HG02623 (cell line): ENCODE measurements at regions not wholly inside any gene's neighbourhood (a gene's known extent, or its start where the extent isn't known, plus 50 kb on each side); places are given as distances from the start of the nearest gene placed in this dataset.
"Not testable (repeated sequence)": the region's sequence is repeated elsewhere in the genome, so short reads cannot be mapped to it uniquely, and the experiment has no call there.

Experiments
- ATAC-seq: cut with Tn5 transposase; IDR thresholded peaks from one replicate; pipeline ENCODE4 v1.9.1; 2021; ENCODE audit warnings: moderate library complexity; ENCODE audit not compliant: unreplicated experiment

GRCh38 chr1:182169203-182169602 is 107.7 kb upstream of the ZNF648 start:
- no peak for ATAC-seq

DNA sequence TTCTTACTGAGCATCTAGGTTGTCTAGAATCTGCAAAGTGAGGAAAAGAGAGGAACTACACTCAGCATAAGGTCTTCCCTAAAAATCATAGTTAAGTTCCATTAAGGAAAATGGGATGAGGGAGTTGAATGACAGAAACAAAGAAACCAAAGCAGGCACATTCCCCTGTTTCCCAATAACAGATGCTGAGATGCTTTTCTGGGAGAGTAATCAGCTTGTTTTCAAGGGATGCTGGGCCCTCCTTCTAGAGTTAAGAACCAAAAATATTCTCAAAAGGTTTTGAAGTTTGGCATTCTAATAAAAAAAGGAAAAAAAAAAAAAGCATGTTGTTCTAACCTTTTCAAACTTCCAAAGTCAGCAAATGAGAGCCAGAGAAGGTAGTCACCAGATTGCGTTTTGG is 105.2 kb upstream of the ZNF648 start:
- no peak for ATAC-seq

GRCh38 chr1:182166321-182166720 is 104.8 kb upstream of the ZNF648 start:
- no peak for ATAC-seq

GRCh38 chr1:182164273-182164672 is 102.8 kb upstream of the ZNF648 start:
- no peak for ATAC-seq

GRCh38 chr1:182163821-182164223 is 102.3 kb upstream of the ZNF648 start:
- ATAC-seq, result no peak

DNA sequence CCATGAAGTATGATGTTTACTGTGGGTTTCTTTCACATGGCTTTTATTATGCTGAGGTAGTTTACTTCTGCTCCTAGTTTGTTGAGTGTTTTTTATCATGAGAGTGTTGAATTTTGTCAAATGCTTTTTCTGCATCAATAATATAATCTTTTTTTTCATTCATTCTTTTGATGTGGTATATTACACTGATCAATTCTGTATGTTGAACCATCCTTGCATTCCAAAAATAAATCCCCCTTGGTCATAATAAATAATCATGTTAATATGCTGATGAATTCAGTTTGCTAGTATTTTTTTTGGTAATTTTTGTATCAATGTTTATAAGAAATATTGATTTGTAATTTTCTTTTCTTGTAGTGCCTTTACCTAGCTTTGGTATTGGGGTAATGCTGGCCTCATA is 97.9 kb upstream of the ZNF648 start:
- ATAC-seq, result no peak

GRCh38 chr1:182157187-182157586 is 95.7 kb upstream of the ZNF648 start:
- ATAC-seq, result no peak

DNA sequence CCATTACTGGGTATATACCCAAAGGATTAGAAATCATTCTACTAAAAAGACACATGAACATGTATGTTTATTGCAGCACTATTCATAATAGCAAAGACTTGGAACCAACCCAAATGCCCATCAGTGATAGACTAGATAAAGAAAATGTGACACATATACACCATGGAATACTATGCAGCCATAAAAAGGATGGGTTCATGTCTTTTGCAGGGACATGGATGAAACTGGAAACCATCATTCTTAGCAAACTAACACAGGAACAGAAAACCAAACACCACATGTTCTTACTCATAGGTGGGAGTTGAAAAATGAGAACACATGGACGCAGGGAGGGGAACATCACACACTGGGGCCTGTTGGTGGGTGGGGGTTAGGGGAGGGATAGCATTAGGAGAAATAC is 92.9 kb upstream of the ZNF648 start:
- not testable (repeated sequence) for ATAC-seq

DNA sequence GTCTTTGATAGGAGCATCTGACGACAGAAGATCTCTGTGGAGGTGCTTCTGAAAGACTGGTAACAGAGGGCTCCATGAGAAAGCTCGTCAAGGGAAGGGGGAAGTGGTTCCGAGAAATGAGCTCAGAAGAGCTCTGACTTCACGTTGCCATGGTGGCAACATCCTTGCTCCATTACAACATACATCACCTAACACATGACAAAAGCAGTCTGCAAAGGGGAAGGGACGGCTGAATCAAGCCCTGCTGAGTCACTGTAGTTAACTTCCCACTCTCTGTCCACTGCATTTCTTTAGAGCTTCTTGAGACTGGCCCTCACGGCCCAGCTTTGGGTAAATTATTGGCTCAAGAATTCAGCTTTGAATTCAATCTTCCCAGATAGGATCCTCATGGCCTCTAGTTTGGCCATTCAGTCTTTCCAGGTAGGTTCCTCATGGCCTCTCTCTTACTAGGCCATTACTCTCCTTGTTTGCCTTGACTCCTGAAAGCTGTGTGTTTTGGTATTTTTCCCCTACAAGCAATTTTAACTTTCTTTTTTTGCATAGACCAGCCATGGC is 88.0 kb upstream of the ZNF648 start:
- ATAC-seq, result no peak

DNA sequence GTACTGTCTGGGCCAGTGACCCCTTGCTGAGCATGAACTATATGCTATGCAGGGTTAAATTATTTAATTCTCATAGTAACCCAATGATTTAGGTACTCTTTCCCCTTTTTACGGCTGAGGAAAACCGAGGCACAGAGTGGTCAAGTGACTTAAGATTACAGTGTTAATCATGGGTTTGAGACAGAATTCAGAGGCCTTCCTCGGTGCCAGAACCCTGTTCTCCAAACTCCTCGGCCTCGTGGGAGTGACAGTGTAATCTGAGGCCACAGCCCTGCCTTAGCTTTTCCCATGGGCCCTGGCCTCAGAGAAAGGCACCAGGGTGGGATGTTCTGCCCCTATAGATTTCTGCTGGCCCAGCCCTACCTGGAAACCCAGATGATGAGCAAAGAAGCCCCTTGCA is 86.4 kb upstream of the ZNF648 start:
- ATAC-seq, result no peak

DNA sequence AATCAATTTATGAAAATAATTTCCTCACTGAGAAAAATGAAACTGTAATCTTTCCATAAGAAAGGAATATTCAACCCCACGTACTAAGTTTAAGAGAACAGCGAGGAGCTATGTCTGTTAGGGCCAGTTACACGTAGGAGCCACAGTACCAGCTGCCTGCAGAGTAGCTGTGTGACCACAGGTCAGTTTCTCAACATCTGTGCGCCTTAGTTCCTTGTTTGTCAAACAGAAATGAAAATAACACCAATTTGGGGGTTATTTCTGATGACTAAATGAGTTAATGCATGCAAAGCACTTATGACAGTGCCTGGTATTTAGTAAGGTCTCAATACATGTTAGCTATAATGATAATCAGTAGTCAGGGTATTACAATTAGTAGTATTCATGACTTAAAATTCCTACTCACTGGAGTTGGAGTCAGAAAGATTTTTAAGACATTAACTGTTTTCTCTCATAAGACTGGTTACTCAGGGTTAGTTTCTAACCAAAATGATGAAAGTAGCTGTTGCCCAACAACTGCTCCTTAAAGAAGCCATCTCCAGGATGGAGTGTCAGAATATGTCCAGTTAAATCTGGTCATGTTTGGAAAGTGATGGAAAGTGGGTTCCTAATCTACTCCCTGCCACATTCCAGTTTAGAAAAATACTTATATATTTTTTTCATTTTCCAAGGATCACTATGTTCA is 85.8 kb upstream of the ZNF648 start:
- ATAC-seq, result peak; percentile 82

- no peak for ATAC-seq
Measured at GRCh38 chr1:182146286-182146685, 84.8 kb upstream of the ZNF648 start.

- no peak for ATAC-seq
Measured at GRCh38 chr1:182145441-182145840, 83.9 kb upstream of the ZNF648 start.

- ATAC-seq, result no peak
Measured at GRCh38 chr1:182144646-182145030, 83.1 kb upstream of the ZNF648 start.

DNA sequence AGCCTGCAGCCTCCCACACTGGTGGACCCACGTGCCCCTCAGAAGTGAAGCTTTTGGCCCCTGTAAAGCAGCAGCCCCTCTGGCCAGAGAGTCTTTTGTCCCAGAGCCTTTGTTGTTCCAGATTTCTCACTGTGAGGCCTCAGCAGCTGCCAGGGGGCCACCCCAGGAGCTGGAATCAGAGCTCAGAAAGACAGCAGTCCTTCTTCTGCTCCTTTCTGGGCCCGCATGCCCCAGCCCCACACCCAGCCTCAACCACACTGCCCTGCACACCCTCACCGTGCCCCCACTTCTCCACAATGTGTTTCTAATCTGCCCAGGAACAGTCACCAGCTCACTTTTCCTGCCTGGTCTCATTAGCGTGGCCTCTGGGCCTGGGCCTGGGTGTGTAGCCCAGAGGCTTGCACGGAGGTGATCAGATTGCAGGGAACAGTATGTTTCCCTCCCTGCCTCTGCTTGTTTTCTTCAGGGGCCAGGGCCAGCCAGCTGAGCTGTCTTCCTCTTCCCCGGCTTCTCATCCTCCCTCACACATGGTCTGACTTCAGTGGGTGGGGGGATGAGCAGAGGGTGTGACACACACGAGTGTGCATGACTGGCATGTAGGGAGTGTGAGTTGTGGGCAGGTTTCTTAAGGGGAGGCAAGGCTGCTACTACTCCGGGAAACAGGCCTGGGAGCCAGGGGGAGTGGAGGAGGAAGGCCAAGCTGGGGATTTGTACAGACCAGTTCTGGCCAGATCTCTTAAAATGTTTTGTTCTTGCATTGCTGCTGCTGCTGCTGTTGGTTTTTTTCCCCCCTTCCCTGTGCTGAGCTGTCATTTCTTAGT is 82.5 kb upstream of the ZNF648 start:
- no peak for ATAC-seq

DNA sequence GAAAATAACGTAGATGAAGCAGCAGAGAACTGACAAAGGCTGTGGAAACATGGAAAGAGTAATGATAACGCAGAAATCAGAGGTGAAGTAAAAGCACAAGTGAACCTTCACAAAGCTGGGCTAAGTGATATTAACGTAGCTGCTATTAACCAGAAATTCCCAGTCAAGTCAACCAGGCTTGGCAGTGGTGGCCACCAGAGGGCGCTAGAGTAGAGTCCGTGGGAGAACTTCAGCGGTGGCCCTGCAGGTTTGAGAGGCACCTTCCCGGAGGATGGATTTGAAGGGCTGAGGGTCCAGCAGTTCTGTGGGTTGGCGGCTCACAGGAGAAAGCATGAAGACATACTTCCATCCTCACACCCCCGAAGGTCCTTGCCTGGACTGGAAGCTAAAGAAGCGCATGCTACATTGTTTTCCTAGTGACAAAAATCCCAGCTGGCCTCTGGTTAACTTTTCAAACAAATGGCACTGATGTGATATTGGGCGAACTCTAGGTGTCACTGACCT is 81.7 kb upstream of the ZNF648 start:
- ATAC-seq, result no peak

- no peak for ATAC-seq
Measured at GRCh38 chr1:182142621-182143020, 81.1 kb upstream of the ZNF648 start.

GRCh38 chr1:182141040-182141439 is 79.5 kb upstream of the ZNF648 start:
- no peak for ATAC-seq

DNA sequence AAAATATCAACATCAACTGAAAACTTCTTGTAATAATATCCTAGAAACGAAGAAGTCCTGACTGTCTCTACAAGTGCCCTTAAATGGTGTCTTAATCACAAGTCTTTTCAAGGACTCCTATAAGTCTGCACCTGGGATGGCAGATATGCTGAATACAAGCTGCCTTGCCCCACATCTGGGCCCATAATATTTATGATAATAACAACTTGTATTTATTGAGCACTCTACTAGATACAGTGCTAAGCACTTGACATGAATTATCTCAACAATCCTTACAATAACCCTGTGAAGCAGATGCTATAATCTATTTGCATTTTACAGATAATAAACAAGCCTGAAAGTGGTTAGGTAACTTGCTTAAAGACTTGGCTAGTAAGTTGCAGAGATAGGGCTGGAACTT is 78.0 kb upstream of the ZNF648 start:
- ATAC-seq, result no peak

DNA sequence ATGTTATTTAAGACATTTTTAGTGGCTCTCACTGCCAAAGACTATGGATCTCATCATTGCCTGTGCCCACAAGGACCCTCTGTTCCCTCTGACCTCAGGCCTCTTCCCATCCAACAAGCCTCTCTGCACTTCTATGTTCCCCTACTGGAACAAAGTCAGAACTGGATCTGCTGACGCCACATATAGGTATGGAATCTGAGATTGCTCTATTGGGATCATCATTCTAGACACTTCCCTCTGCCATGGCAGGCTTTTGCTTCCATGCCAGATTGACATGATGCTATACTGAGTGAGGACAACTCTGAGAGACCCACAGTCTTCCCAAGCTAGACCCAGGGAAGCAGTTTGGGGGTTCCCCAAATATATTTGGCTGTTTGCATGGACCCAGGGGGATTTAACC is 76.0 kb upstream of the ZNF648 start:
- ATAC-seq, result no peak

DNA sequence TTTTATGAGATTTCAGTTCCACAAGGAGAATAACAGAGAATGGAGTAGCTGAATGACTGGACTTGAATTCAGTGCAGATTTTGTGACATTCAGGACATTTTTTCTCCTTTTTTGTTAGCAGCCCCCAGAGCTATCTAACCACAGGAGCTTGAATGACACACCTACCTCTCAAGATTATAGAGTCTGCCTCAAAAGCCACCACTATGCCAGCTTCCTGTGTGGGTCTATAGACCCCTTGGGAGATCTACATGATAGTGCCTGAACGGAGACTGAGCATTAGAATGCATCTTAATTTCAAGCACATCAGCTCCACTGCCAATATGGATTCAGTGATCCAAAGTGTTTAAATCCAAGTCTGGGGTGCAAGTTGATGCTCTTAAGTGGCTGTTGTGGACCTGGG is 74.4 kb upstream of the ZNF648 start:
- ATAC-seq, result no peak

DNA sequence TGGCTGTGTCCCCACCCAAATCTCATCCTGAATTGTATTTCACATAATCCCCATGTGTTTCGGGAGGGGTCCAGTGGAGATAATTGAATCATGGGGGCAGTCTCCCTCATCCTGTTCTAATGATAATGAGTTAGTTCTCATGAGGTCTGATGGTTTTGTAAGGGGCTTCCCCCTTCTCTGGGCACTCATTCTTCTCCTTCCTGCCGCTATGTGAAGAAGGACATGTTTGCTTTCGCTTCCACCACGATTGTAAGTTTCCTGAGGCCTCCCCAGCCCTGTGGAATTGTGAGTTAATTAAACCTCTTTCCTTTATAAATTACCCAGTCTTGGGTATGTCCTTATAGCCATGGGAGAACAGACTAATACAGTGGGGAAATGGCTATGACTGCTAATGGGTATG is 72.7 kb upstream of the ZNF648 start:
- ATAC-seq, result no peak
